AG04450 (cell line): ENCODE measurements at regions not wholly inside any gene's neighbourhood (a gene's known extent, or its start where the extent isn't known, plus 50 kb on each side); places are given as distances from the start of the nearest gene placed in this dataset.

Experiments used
- CTCF ChIA-PET: fragments of 300-600, 350-600 bp; formaldehyde crosslinking; extraction: SDS; loops from one replicate; lab custom pipeline; 2022; ENCODE audit warnings: antibody characterized with exemption, inconsistent platforms; lab: Charles Lee
- POLR2A ChIA-PET: fragments of 350-600 bp; formaldehyde crosslinking; extraction: SDS; loops from one replicate; lab custom pipeline; 2021; ENCODE audit warnings: antibody characterized with exemption, inconsistent platforms; lab: Yijun Ruan, JAX
- DNase-seq: peaks from one replicate; pipeline ENCODE4 v3.0.0-alpha.2; 2011; ENCODE audit warnings: low read depth, low spot score
- H3K27ac ChIP-seq: one replicate; pipeline ENCODE4 v1.5.1; 2012; ENCODE audit warnings: low read depth, low read length, control low read depth
- H3K27me3 ChIP-seq: one replicate; pipeline ENCODE4 v1.6.0; 2012; ENCODE audit warnings: low read length; ENCODE audit not compliant: control insufficient read depth, insufficient read depth
- H3K4me3 ChIP-seq: 2 replicates; pipeline ENCODE4 v1.5.1; 2011; ENCODE audit warnings: mild to moderate bottlenecking, low read depth, low read length, control low read depth
- H3K9me3 ChIP-seq: 2 replicates; pipeline ENCODE4 v1.5.1; 2012; ENCODE audit warnings: low read length; ENCODE audit not compliant: control insufficient read depth, insufficient read depth
- CTCF ChIP-seq: IDR thresholded peaks from 2 replicates; pipeline ENCODE4 v1.5.1; 2011; ENCODE audit warnings: low read depth, low read length, control low read depth, inconsistent platforms

GRCh38 chr16:24414534-24414933 lies 124.8 kb upstream of the RBBP6 start:
- no peak for TF ChIP-seq CTCF
- Histone ChIP-seq H3K9me3 (no peaks in the 10 kb centered on the region; the same call in 1 of the 2 replicates), H3K4me3 (no peak overlapping the region), H3K27ac (no peak overlapping the region), H3K27me3 (no peaks in the 10 kb centered on the region)
- no peak for DNase-seq
- ChIA-PET CTCF (no interaction called here), POLR2A (no interaction called here)

DNA sequence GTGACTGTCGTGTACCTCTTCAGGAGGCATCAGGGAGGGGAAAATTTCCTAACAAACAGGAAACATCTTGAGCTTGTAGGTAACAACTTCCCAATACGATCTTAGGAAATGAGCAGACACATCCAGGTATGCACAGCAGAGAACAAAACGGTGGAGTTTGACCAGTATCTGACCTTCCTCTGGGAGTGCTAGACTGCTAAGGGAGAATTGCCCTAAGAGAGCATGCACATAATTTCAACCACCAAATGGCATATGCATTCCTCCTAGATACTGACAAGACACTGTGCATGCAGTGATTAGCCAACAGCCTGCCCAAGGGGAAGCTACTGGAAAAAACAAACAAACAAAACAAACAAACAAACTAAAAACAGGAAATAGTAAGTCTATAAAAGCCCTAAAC lies 120.6 kb upstream of the RBBP6 start:
- Histone ChIP-seq H3K27ac (no peak overlapping the region), H3K4me3 (no peak overlapping the region), H3K9me3 (no peaks in the 10 kb centered on the region; the same call in 1 of the 2 replicates), H3K27me3 (no peaks in the 10 kb centered on the region)
- CTCF ChIA-PET: no interaction called here
- POLR2A ChIA-PET: no interaction called here
- no peak for TF ChIP-seq CTCF
- no peak for DNase-seq

- no peak for TF ChIP-seq CTCF
- POLR2A ChIA-PET: no interaction called here
- DNase-seq: no peak
- Histone ChIP-seq H3K4me3 (no peak overlapping the region), H3K9me3 (no peaks in the 10 kb centered on the region), H3K27me3 (no peaks in the 10 kb centered on the region), H3K27ac (no peak overlapping the region)
- CTCF ChIA-PET: no interaction called here
Measured at GRCh38 chr16:24423312-24423711, 116.1 kb upstream of the RBBP6 start.

- Histone ChIP-seq H3K9me3 (no peaks in the 10 kb centered on the region), H3K4me3 (no peak overlapping the region), H3K27ac (no peak overlapping the region), H3K27me3 (no peaks in the 10 kb centered on the region)
- CTCF ChIA-PET: no interaction called here
- POLR2A ChIA-PET: no interaction called here
- TF ChIP-seq CTCF: no peak
- no peak for DNase-seq
Measured at GRCh38 chr16:24424364-24424763, 115.0 kb upstream of the RBBP6 start.

GRCh38 chr16:24427840-24428239 lies 111.5 kb upstream of the RBBP6 start:
- Histone ChIP-seq H3K9me3 (no peaks in the 10 kb centered on the region), H3K4me3 (no peak overlapping the region), H3K27ac (no peak overlapping the region), H3K27me3 (no peaks in the 10 kb centered on the region)
- no peak for DNase-seq
- POLR2A ChIA-PET: no interaction called here
- CTCF ChIA-PET: no interaction called here
- no peak for TF ChIP-seq CTCF
